HepG2 (cell line): ENCODE measurements at regions not wholly inside any gene's neighbourhood (a gene's known extent, or its start where the extent isn't known, plus 50 kb on each side); places are given as distances from the start of the nearest gene placed in this dataset.

Source experiments
- ATAC-seq: fragments of 200-7000 bp; cut with Tn5 transposase; 3 replicates; pipeline ENCODE4 v1.9.1; 2020; ENCODE audit warnings: mild to moderate bottlenecking, moderate library complexity
- BruUV-seq: library from RNA; stranded (reverse); fragments of 400-500 nt; replicated peaks from 2 replicates; lab custom pipeline; 2021; lab: Mats Ljungman, UMichigan
- CTCF ChIA-PET: fragments of 300-600 bp; formaldehyde crosslinking; extraction: SDS; loops from one replicate; lab custom pipeline; 2021; ENCODE audit warnings: low total read pairs, inconsistent platforms, low intra/inter-chr PET ratio; lab: Yijun Ruan, JAX
- POLR2A ChIA-PET: fragments of 350-600 bp; sonication (Branson Sonifier 250); formaldehyde crosslinking; loops from one replicate; lab custom pipeline; 2020; ENCODE audit warnings: antibody characterized with exemption, inconsistent platforms; lab: Yijun Ruan, JAX
- DNase-seq: peaks from one replicate; pipeline ENCODE4 v3.0.0-alpha.2; 2015; ENCODE audit warnings: low spot score
- FAIRE-seq: peaks from 3 replicates; lab custom pipeline; 2011; peaks lifted over from hg19 to GRCh38; lab: Jason Lieb, UNC
- H2AFZ ChIP-seq: one replicate; pipeline ENCODE4 v1.6.1; 2011; ENCODE audit warnings: low read length, inconsistent platforms
- H3K27ac ChIP-seq: fragments of 300-600 bp; 3 replicates; pipeline ENCODE4 v1.8.0; 2011; ENCODE audit warnings: mixed run types, mild to moderate bottlenecking, mixed read lengths, low read length, inconsistent platforms; ENCODE audit not compliant: insufficient read depth; ENCODE audit errors: extremely low read length
- H3K27me3 ChIP-seq, 2 experiments: fragments of 200-600 bp in 1 of 2; 2 replicates in 1 of 2; 3 replicates in 1 of 2; pipeline versions ENCODE4 v1.6.0 to v1.8.0; 2011; ENCODE audit warnings: low read length in 2 of 2, mild to moderate bottlenecking in 2 of 2, moderate library complexity in 2 of 2, inconsistent platforms in 1 of 2; ENCODE audit not compliant: insufficient read depth in 2 of 2, control insufficient read depth in 1 of 2
- H3K36me3 ChIP-seq, 2 experiments: fragments of 200-600 bp in 1 of 2; replicated peaks in 1 of 2; 2 replicates in 1 of 2; 3 replicates in 1 of 2; pipeline versions ENCODE4 v1.5.1 to v1.8.0; 2011; ENCODE audit warnings: low read length in 2 of 2, inconsistent platforms in 1 of 2; ENCODE audit not compliant: insufficient read depth in 2 of 2, control insufficient read depth in 1 of 2
- H3K4me1 ChIP-seq: 2 replicates; pipeline ENCODE4 v1.5.1; 2012; ENCODE audit warnings: low read length, inconsistent platforms; ENCODE audit not compliant: insufficient read depth
- H3K4me2 ChIP-seq: 2 replicates; pipeline ENCODE4 v1.6.0; 2011; ENCODE audit warnings: low read depth, low read length, inconsistent platforms
- H3K4me3 ChIP-seq, 3 experiments: fragments of 200-600 bp in 1 of 3; sonication (generic), shearing (Covaris generic) in 1 of 3; replicated peaks in 1 of 3; 2 replicates each; pipeline ENCODE4 v1.5.1; 2011 to 2016; ENCODE audit warnings: low read length in 3 of 3, inconsistent platforms in 2 of 3, low read depth in 2 of 3, mild to moderate bottlenecking in 2 of 3, control low read depth in 1 of 3, mixed read lengths in 1 of 3; ENCODE audit not compliant: insufficient read depth in 1 of 3
- H3K79me2 ChIP-seq: one replicate; pipeline ENCODE4 v1.6.1; 2011; ENCODE audit warnings: low read length, inconsistent platforms; ENCODE audit not compliant: insufficient read depth
- H3K9ac ChIP-seq: 2 replicates; pipeline ENCODE4 v1.6.0; 2011; ENCODE audit warnings: mild to moderate bottlenecking, low read depth, low read length, inconsistent platforms; ENCODE audit not compliant: insufficient read depth
- H3K9me3 ChIP-seq: 2 replicates; pipeline ENCODE4 v1.5.1; 2012; ENCODE audit warnings: mild to moderate bottlenecking, low read length
- H4K20me1 ChIP-seq: 2 replicates; pipeline ENCODE4 v1.6.0; 2011; ENCODE audit warnings: inconsistent platforms, mild to moderate bottlenecking, low read length, moderate library complexity; ENCODE audit not compliant: insufficient read depth
- ATF7 ChIP-seq, 2 experiments: fragments of 450-650 bp in 1 of 2; sonication (generic) in 1 of 2; formaldehyde crosslinking in 1 of 2; IDR thresholded peaks; 2 replicates each; pipeline versions ENCODE4 v1.4.0 to v1.6.1; 2016 to 2020; ENCODE audit warnings: antibody characterized with exemption in 1 of 2, mild to moderate bottlenecking in 1 of 2, missing genetic modification reagents in 1 of 2
- FOXK1 ChIP-seq: sonication (generic); formaldehyde crosslinking; IDR thresholded peaks from 2 replicates; pipeline ENCODE4 v1.4.0; 2020; ENCODE audit warnings: low read depth, missing genetic modification reagents, borderline replicate concordance
- SIN3A ChIP-seq: IDR thresholded peaks from 2 replicates; pipeline ENCODE4 v1.6.1; 2011; ENCODE audit warnings: low read depth, mild to moderate bottlenecking, control low read depth, low read length, borderline replicate concordance
- SRSF1 ChIP-seq: fragments of 200-400 bp; formaldehyde crosslinking; optimal IDR thresholded peaks from 2 replicates; pipeline ENCODE3; 2017; ENCODE audit warnings: mild to moderate bottlenecking, low read depth, low read length, moderate library complexity
- ZNF34 ChIP-seq: sonication (generic); formaldehyde crosslinking; IDR thresholded peaks from 2 replicates; pipeline ENCODE4 v1.4.0; 2020; ENCODE audit warnings: mild to moderate bottlenecking, missing genetic modification reagents, borderline replicate concordance
- ZNF501 ChIP-seq: sonication (generic); formaldehyde crosslinking; IDR thresholded peaks from 2 replicates; pipeline ENCODE4 v1.5.1; 2020; ENCODE audit warnings: mild to moderate bottlenecking, moderate library complexity, missing genetic modification reagents
- ZNF766 ChIP-seq: sonication (generic); formaldehyde crosslinking; IDR thresholded peaks from 2 replicates; pipeline ENCODE4 v1.5.0; 2020; ENCODE audit warnings: missing genetic modification reagents, borderline replicate concordance
- ZSCAN20 ChIP-seq: sonication (generic); formaldehyde crosslinking; IDR thresholded peaks from 2 replicates; pipeline ENCODE4 v1.4.0; 2020; ENCODE audit warnings: missing genetic modification reagents, mild to moderate bottlenecking, borderline replicate concordance
- WGBS: methylation state at CpG from one replicate; pipeline ENCODE4 v1.1.6; 2017; ENCODE audit warnings: low lambda C conversion rate; 5-methylcytosine and 5-hydroxymethylcytosine counted together
- in situ Hi-C: cut with HindIII; loops from 2 replicates; pipeline ENCODE4 v1.10.0; 2017; ENCODE audit warnings: low pct_unique_long_range_greater_than_20kb; ENCODE audit not compliant: extremely low pct_ligation_motif_present
- intact Hi-C: fragments of 100-400 bp; cut with micrococcal nuclease; formaldehyde crosslinking; loops from one replicate; pipeline ENCODE4 v1.10.0; 2022; ENCODE audit not compliant: unreplicated experiment
- TF ChIP-seq, protein P1 (sequence below): sonication (generic); formaldehyde crosslinking; conservative IDR thresholded peaks from 2 replicates; pipeline ENCODE4 v1.5.0; 2020; ENCODE audit warnings: missing genetic modification reagents
- TF ChIP-seq, protein P2 (sequence below): sonication (generic); formaldehyde crosslinking; IDR thresholded peaks from 2 replicates; pipeline ENCODE4 v1.5.1; 2020; ENCODE audit warnings: missing genetic modification reagents, mild to moderate bottlenecking, borderline replicate concordance
- TF ChIP-seq, protein P3 (sequence below): sonication (generic); formaldehyde crosslinking; IDR thresholded peaks from 2 replicates; pipeline ENCODE4 v1.5.1; 2020; ENCODE audit warnings: missing genetic modification reagents, mild to moderate bottlenecking, borderline replicate concordance

DNA sequence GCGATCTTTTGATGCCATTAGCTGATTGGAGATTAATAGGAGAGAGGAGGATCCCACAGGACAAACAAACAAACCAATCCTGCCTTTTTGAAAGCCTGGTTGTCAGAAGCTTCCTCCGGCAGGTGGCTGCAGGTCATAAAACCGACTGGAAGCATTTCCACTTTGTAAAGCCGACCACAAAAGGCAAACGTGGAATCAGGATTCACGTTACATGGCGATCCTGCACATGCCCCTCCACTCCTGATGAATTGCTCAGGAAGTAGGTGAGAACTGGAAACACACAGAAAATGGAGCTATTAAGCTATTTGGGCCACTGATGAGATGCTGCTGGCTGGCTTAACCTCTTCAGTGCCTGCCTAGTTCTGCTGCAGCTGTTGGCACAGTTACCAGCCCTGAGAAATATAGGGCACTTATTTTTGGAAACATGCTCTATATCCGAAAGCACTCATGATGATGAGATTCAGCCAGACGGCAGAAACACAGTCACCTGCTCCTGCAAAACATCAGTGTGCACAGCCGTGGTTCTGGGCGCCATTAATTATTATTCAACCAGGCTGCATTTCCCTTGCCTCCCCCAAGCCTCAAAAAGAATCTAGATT is 110.3 kb upstream of the ST6GAL2 start:
- in situ Hi-C loops = no loop called here
- Histone ChIP-seq H3K36me3 (no peaks in the 10 kb centered on the region), H3K79me2 (no peaks in the 10 kb centered on the region), H3K4me2 (no peak overlapping the region), H3K4me3 (no peak overlapping the region), H3K9ac (no peak overlapping the region), H3K4me1 (no peaks in the 10 kb centered on the region), H3K9me3 (no peaks in the 10 kb centered on the region), H3K27ac (no peak overlapping the region), H4K20me1 (no peaks in the 10 kb centered on the region), H3K27me3 (peaks cover 0 to 8% of the 10 kb centered on the region in 2 experiments; a peak in 2 of 5 replicates), H2AFZ (no peak overlapping the region)
- ChIA-PET POLR2A (no interaction called here), CTCF (no interaction called here)
- FAIRE-seq (no peak), DNase-seq (no peak), ATAC-seq (no peak)
- intact Hi-C loops = no loop called here
- 5% methylated on average over 11 of the region's 11 CpGs for WGBS
- no TSS peak for BruUV-seq
- TF ChIP-seq ZSCAN20 (CRISPR knock-in tag) = no peak
- TF ChIP-seq SIN3A = no peak
- TF ChIP-seq, protein P1, sequence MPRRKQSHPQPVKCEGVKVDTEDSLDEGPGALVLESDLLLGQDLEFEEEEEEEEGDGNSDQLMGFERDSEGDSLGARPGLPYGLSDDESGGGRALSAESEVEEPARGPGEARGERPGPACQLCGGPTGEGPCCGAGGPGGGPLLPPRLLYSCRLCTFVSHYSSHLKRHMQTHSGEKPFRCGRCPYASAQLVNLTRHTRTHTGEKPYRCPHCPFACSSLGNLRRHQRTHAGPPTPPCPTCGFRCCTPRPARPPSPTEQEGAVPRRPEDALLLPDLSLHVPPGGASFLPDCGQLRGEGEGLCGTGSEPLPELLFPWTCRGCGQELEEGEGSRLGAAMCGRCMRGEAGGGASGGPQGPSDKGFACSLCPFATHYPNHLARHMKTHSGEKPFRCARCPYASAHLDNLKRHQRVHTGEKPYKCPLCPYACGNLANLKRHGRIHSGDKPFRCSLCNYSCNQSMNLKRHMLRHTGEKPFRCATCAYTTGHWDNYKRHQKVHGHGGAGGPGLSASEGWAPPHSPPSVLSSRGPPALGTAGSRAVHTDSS (CRISPR knock-in tag) = no peak
- TF ChIP-seq SRSF1 = no peak
- TF ChIP-seq ZNF766 (CRISPR knock-in tag) = no peak
- no peak for TF ChIP-seq ZNF501 (CRISPR knock-in tag)
- no peak for TF ChIP-seq ATF7 (IDR thresholded peaks at IDR 0.05)
- TF ChIP-seq ATF7 (CRISPR knock-in tag; IDR thresholded peaks at IDR 0.05) = no peak
- no peak for TF ChIP-seq FOXK1 (CRISPR knock-in tag)
- TF ChIP-seq, protein P2, sequence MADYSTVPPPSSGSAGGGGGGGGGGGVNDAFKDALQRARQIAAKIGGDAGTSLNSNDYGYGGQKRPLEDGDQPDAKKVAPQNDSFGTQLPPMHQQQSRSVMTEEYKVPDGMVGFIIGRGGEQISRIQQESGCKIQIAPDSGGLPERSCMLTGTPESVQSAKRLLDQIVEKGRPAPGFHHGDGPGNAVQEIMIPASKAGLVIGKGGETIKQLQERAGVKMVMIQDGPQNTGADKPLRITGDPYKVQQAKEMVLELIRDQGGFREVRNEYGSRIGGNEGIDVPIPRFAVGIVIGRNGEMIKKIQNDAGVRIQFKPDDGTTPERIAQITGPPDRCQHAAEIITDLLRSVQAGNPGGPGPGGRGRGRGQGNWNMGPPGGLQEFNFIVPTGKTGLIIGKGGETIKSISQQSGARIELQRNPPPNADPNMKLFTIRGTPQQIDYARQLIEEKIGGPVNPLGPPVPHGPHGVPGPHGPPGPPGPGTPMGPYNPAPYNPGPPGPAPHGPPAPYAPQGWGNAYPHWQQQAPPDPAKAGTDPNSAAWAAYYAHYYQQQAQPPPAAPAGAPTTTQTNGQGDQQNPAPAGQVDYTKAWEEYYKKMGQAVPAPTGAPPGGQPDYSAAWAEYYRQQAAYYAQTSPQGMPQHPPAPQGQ (CRISPR knock-in tag) = no peak
- no peak for TF ChIP-seq ZNF34 (CRISPR knock-in tag)
- TF ChIP-seq, protein P3, sequence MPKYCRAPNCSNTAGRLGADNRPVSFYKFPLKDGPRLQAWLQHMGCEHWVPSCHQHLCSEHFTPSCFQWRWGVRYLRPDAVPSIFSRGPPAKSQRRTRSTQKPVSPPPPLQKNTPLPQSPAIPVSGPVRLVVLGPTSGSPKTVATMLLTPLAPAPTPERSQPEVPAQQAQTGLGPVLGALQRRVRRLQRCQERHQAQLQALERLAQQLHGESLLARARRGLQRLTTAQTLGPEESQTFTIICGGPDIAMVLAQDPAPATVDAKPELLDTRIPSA (CRISPR knock-in tag) = no peak
